Testis (tissue), 2 donors: ENCODE measurements at regions not wholly inside any gene's neighbourhood (a gene's known extent, or its start where the extent isn't known, plus 50 kb on each side); places are given as distances from the start of the nearest gene placed in this dataset.

ENCODE experiments used
- CTCF ChIP-seq, 3 experiments: fragments of 450-650 bp in 2 of 3; fragments of 200-600 bp in 1 of 3; sonication (generic) in 1 of 3; IDR thresholded peaks; one replicate each; pipeline ENCODE4 v1.5.1; 2016 to 2019; ENCODE audit warnings: antibody characterized with exemption in 3 of 3, mild to moderate bottlenecking in 2 of 3, moderate library complexity in 1 of 3
- POLR2A ChIP-seq: fragments of 450-650 bp; IDR thresholded peaks from one replicate; pipeline ENCODE4 v1.6.1; 2017; ENCODE audit warnings: antibody characterized with exemption, mild to moderate bottlenecking, moderate library complexity

- TF ChIP-seq CTCF (IDR thresholded peaks at IDR 0.05) (no peak), POLR2A (no peak)
Measured at GRCh38 chr9:108012886-108013665, 523.5 kb upstream of the KLF4 start.
